Tibial artery (tissue), 4 donors: ENCODE measurements at regions not wholly inside any gene's neighbourhood (a gene's known extent, or its start where the extent isn't known, plus 50 kb on each side); places are given as distances from the start of the nearest gene placed in this dataset.

Source experiments
- DNase-seq, 2 donors: peaks; one replicate each; pipeline ENCODE4 v3.0.0-alpha.2; 2019
- H3K27ac ChIP-seq, 2 donors: fragments of 200-600 bp; sonication (generic) in 1 of 2; 1 replicate in 1 of 2; 2 replicates in 1 of 2; pipeline ENCODE4 v1.5.1; 2018 to 2019; ENCODE audit warnings: mild to moderate bottlenecking in 1 of 2
- H3K27me3 ChIP-seq, 2 donors: fragments of 200-600 bp; sonication (generic) in 1 of 2; one replicate each; pipeline versions ENCODE4 v1.5.1 to v1.6.0; 2016 to 2019
- H3K36me3 ChIP-seq, 3 donors: fragments of 200-600 bp; sonication (generic) in 2 of 3; one replicate each; pipeline ENCODE4 v1.5.1; 2016 to 2019; ENCODE audit warnings: mild to moderate bottlenecking in 2 of 3
- H3K4me1 ChIP-seq, 4 donors: fragments of 200-600 bp; sonication (generic) in 2 of 4; 1 replicate in 3 of 4; 2 replicates in 1 of 4; pipeline ENCODE4 v1.5.1; 2016 to 2019
- H3K4me3 ChIP-seq, 2 donors: fragments of 200-600 bp; sonication (generic) in 1 of 2; 1 replicate in 1 of 2; 2 replicates in 1 of 2; pipeline ENCODE4 v1.5.1; 2018 to 2019; ENCODE audit warnings: mild to moderate bottlenecking in 2 of 2
- H3K9me3 ChIP-seq, 3 donors: fragments of 200-600 bp; sonication (generic) in 1 of 3; one replicate each; pipeline ENCODE4 v1.5.1; 2016 to 2019
- intact Hi-C: fragments of 100-400 bp; cut with DNase I; formaldehyde crosslinking; loops from one replicate; pipeline ENCODE4 v1.15.0; 2023; ENCODE audit warnings: low total_unique reads
- TF ChIP-seq, protein P1 (sequence below), 2 experiments: fragments of 200-600 bp in 1 of 2; fragments of 450-650 bp in 1 of 2; IDR thresholded peaks; one replicate each; pipeline ENCODE4 v1.5.1; 2017 to 2019; ENCODE audit warnings: antibody characterized with exemption in 2 of 2, mild to moderate bottlenecking in 1 of 2, moderate library complexity in 1 of 2

GRCh38 chr4:25474690-25475089, 97.6 kb downstream of the ANAPC4 start:
- Histone ChIP-seq H3K4me3 (no peak overlapping the region), H3K36me3 (peaks cover 0 to 13% (median 0%) of the 10 kb centered on the region in 3 donors), H3K4me1 (no peaks in the 10 kb centered on the region), H3K27ac (no peak overlapping the region), H3K9me3 (peaks cover 0 to 3% (median 0%) of the 10 kb centered on the region in 3 donors), H3K27me3 (no peaks in the 10 kb centered on the region)
- TF ChIP-seq, protein P1, sequence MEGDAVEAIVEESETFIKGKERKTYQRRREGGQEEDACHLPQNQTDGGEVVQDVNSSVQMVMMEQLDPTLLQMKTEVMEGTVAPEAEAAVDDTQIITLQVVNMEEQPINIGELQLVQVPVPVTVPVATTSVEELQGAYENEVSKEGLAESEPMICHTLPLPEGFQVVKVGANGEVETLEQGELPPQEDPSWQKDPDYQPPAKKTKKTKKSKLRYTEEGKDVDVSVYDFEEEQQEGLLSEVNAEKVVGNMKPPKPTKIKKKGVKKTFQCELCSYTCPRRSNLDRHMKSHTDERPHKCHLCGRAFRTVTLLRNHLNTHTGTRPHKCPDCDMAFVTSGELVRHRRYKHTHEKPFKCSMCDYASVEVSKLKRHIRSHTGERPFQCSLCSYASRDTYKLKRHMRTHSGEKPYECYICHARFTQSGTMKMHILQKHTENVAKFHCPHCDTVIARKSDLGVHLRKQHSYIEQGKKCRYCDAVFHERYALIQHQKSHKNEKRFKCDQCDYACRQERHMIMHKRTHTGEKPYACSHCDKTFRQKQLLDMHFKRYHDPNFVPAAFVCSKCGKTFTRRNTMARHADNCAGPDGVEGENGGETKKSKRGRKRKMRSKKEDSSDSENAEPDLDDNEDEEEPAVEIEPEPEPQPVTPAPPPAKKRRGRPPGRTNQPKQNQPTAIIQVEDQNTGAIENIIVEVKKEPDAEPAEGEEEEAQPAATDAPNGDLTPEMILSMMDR (IDR thresholded peaks at IDR 0.05), result no peak
- no peak for DNase-seq
- intact Hi-C loops, result no loop called here

- Histone ChIP-seq H3K4me3 (no peak overlapping the region), H3K36me3 (no peaks in the 10 kb centered on the region), H3K27me3 (no peaks in the 10 kb centered on the region), H3K27ac (no peak overlapping the region), H3K9me3 (no peaks in the 10 kb centered on the region), H3K4me1 (no peaks in the 10 kb centered on the region)
- no peak for DNase-seq
- intact Hi-C loops, result no loop called here
- TF ChIP-seq, protein P1 (IDR thresholded peaks at IDR 0.05), result no peak
These were observed 100.2 kb downstream of the ANAPC4 start for GRCh38 chr4:25477221-25477620.

- Histone ChIP-seq H3K27ac (no peak overlapping the region), H3K4me3 (no peak overlapping the region), H3K27me3 (no peaks in the 10 kb centered on the region), H3K9me3 (peaks cover 0 to 5% (median 0%) of the 10 kb centered on the region in 3 donors), H3K4me1 (no peaks in the 10 kb centered on the region), H3K36me3 (no peaks in the 10 kb centered on the region)
- intact Hi-C loops, result no loop called here
- TF ChIP-seq, protein P1 (IDR thresholded peaks at IDR 0.05), result no peak
- no peak for DNase-seq
These were observed 104.6 kb downstream of the ANAPC4 start for GRCh38 chr4:25481648-25482047.

- no peak overlapping the region for H3K4me3 ChIP-seq
- no peaks in the 10 kb centered on the region for H3K4me1 ChIP-seq
- peaks cover 0 to 15% (median 13%) of the 10 kb centered on the region in 3 donors for H3K9me3 ChIP-seq
- no peak for DNase-seq
- intact Hi-C loops, result no loop called here
- H3K27ac ChIP-seq, result no peak overlapping the region
- TF ChIP-seq, protein P1 (IDR thresholded peaks at IDR 0.05), result no peak
- H3K36me3 ChIP-seq, result no peaks in the 10 kb centered on the region
- no peaks in the 10 kb centered on the region for H3K27me3 ChIP-seq
These were observed 107.2 kb downstream of the ANAPC4 start for GRCh38 chr4:25484243-25484721.

DNA sequence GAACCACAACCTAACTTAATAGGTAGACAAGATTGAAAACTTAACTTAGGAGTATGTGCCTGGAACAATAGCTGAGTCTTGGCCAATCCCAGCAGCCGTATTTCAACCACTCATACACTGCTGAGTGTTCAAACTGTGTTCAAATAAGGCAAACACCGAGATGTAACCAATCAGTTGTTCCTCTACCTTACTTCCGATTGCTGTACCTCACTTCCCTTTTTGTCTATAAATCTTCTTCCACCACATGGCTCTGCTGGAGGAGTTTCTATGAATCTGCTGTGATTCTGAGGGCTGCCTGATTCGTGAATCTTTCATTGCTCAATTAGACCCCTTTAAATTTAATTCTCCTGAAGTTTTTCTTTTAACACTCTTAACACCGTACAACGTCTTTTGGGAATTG, 108.0 kb downstream of the ANAPC4 start:
- Histone ChIP-seq H3K4me1 (no peaks in the 10 kb centered on the region), H3K27ac (no peak overlapping the region), H3K4me3 (no peak overlapping the region), H3K36me3 (no peaks in the 10 kb centered on the region), H3K27me3 (no peaks in the 10 kb centered on the region), H3K9me3 (peaks cover 0 to 15% (median 13%) of the 10 kb centered on the region in 3 donors)
- intact Hi-C loops, result no loop called here
- no peak for DNase-seq
- TF ChIP-seq, protein P1 (IDR thresholded peaks at IDR 0.05), result no peak

DNA sequence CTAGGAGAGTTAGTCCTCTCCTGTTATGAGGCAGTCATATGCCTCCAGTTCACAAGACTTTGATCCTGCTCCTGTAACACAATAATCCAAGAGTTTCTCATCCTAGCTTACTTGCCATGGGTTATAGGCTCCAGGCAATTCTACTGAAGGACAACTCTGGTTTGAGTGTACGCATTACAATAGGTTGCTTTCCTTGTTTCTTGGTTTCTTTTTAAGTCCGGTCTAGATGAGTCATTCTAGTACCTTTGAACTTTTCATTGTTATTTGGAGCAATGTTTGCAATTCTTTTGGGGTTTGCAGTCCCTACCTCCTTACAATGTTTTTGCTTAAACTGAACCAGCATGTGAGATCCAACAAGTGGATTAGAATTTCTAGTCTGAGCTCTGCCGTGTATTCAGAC, 109.1 kb downstream of the ANAPC4 start:
- no peak overlapping the region for H3K4me3 ChIP-seq
- no peak for DNase-seq
- no peaks in the 10 kb centered on the region for H3K36me3 ChIP-seq
- H3K27ac ChIP-seq, result no peak overlapping the region
- peaks cover 0 to 15% (median 13%) of the 10 kb centered on the region in 3 donors for H3K9me3 ChIP-seq
- intact Hi-C loops, result no loop called here
- no peaks in the 10 kb centered on the region for H3K27me3 ChIP-seq
- H3K4me1 ChIP-seq, result no peaks in the 10 kb centered on the region
- TF ChIP-seq, protein P1 (IDR thresholded peaks at IDR 0.05), result no peak
